ENCODE measurements at regions not wholly inside any gene's neighbourhood (a gene's known extent, or its start where the extent isn't known, plus 50 kb on each side); places are given as distances from the start of the nearest gene placed in this dataset.

- DNase-seq, result no peak
Measured at GRCh38 chr2:219961947-219962498, 334.6 kb downstream of the SLC4A3 start.

- no peak for DNase-seq
Measured at GRCh38 chr2:219962801-219963200, 335.4 kb downstream of the SLC4A3 start.

GRCh38 chr2:219965287-219966194 is 338.1 kb downstream of the SLC4A3 start:
- DNase-seq, result no peak

- DNase-seq, result no peak
Measured at GRCh38 chr2:219967247-219968245, 340.1 kb downstream of the SLC4A3 start.

GRCh38 chr2:219968685-219969345 is 341.4 kb downstream of the SLC4A3 start:
- peak; percentile 97 for DNase-seq

- peak; percentile 89 for DNase-seq
Measured at GRCh38 chr2:219969508-219969907, 342.1 kb downstream of the SLC4A3 start.

- no peak for DNase-seq
Measured at GRCh38 chr2:219973136-219973535, 345.7 kb downstream of the SLC4A3 start.

GRCh38 chr2:219976871-219977270 is 349.4 kb downstream of the SLC4A3 start:
- no peak for DNase-seq

GRCh38 chr2:219980638-219981037 is 353.2 kb downstream of the SLC4A3 start:
- no peak for DNase-seq

GRCh38 chr2:219983836-219984235 is 356.4 kb downstream of the SLC4A3 start:
- DNase-seq, result peak; percentile 78

GRCh38 chr2:219985017-219985416 is 357.6 kb downstream of the SLC4A3 start:
- no peak for DNase-seq

GRCh38 chr2:219987830-219988229 is 360.4 kb downstream of the SLC4A3 start:
- DNase-seq, result peak; percentile 83

GRCh38 chr2:219989744-219990143 is 362.3 kb downstream of the SLC4A3 start:
- no peak for DNase-seq

GRCh38 chr2:219991116-219991515 is 363.7 kb downstream of the SLC4A3 start:
- DNase-seq, result peak; percentile 62

- no peak for DNase-seq
Measured at GRCh38 chr2:219995399-219995798, 368.0 kb downstream of the SLC4A3 start.

- no peak for DNase-seq
Measured at GRCh38 chr2:219995991-219996765, 368.7 kb downstream of the SLC4A3 start.

- peak; percentile 87 for DNase-seq
Measured at GRCh38 chr2:219997341-219997851, 370.0 kb downstream of the SLC4A3 start.

GRCh38 chr2:219998107-219998506 is 370.7 kb downstream of the SLC4A3 start:
- DNase-seq, result no peak

- no peak for DNase-seq
Measured at GRCh38 chr2:219998714-219999227, 371.3 kb downstream of the SLC4A3 start.

- DNase-seq, result peak; percentile 24
Measured at GRCh38 chr2:220000080-220000479, 372.6 kb downstream of the SLC4A3 start.

- peak; percentile 63 for DNase-seq
Measured at GRCh38 chr2:220000586-220000985, 373.2 kb downstream of the SLC4A3 start.

Data from NCI-H226 (cell line).